Skeletal muscle tissue (tissue), 3 donors: ENCODE measurements at regions not wholly inside any gene's neighbourhood (a gene's known extent, or its start where the extent isn't known, plus 50 kb on each side); places are given as distances from the start of the nearest gene placed in this dataset.

ENCODE experiments used
- H3K27ac ChIP-seq: one replicate; pipeline ENCODE4 v1.7.0; 2013; ENCODE audit warnings: mild to moderate bottlenecking, low read depth, low read length, inconsistent platforms
- H3K27me3 ChIP-seq, 3 donors: one replicate each; pipeline ENCODE4 v1.7.0; 2013; ENCODE audit warnings: low read length in 3 of 3; ENCODE audit not compliant: control insufficient read depth in 3 of 3, insufficient read depth in 3 of 3
- H3K36me3 ChIP-seq, 3 donors: one replicate each; pipeline ENCODE4 v1.7.0; 2013; ENCODE audit warnings: low read length in 3 of 3; ENCODE audit not compliant: control insufficient read depth in 3 of 3, insufficient read depth in 3 of 3
- H3K4me1 ChIP-seq, 3 donors: one replicate each; pipeline ENCODE4 v1.7.0; 2013; ENCODE audit warnings: low read length in 3 of 3, mild to moderate bottlenecking in 3 of 3; ENCODE audit not compliant: control insufficient read depth in 3 of 3, insufficient read depth in 3 of 3
- H3K4me3 ChIP-seq, 3 donors: one replicate each; pipeline ENCODE4 v1.7.0; 2013; ENCODE audit warnings: low read length in 3 of 3
- H3K9ac ChIP-seq, 3 donors: one replicate each; pipeline ENCODE4 v1.7.0; 2013; ENCODE audit warnings: low read length in 3 of 3, mild to moderate bottlenecking in 3 of 3, moderate library complexity in 2 of 3, low read depth in 1 of 3
- H3K9me3 ChIP-seq, 3 donors: one replicate each; pipeline ENCODE4 v1.7.0; 2013; ENCODE audit warnings: low read length in 3 of 3; ENCODE audit not compliant: control insufficient read depth in 3 of 3
- donor health status: Osteomylitis.

- no peak overlapping the region for H3K4me3 ChIP-seq
- H3K27me3 ChIP-seq = no peaks in the 10 kb centered on the region
- peaks cover 0 to 2% (median 0%) of the 10 kb centered on the region in 3 donors for H3K9me3 ChIP-seq
- no peak overlapping the region for H3K27ac ChIP-seq
- no peaks in the 10 kb centered on the region for H3K4me1 ChIP-seq
- H3K36me3 ChIP-seq = no peaks in the 10 kb centered on the region
- no peak overlapping the region for H3K9ac ChIP-seq
Measured at GRCh38 chr3:25863011-25863415, 73.1 kb downstream of the OXSM start.

GRCh38 chr3:25863416-25863959 is 73.6 kb downstream of the OXSM start:
- H3K4me3 ChIP-seq = no peak overlapping the region
- H3K9ac ChIP-seq = no peak overlapping the region
- H3K9me3 ChIP-seq = peaks cover 0 to 2% (median 0%) of the 10 kb centered on the region in 3 donors
- H3K27me3 ChIP-seq = no peaks in the 10 kb centered on the region
- no peaks in the 10 kb centered on the region for H3K4me1 ChIP-seq
- H3K36me3 ChIP-seq = no peaks in the 10 kb centered on the region
- H3K27ac ChIP-seq = no peak overlapping the region

GRCh38 chr3:25870452-25870851 is 80.6 kb downstream of the OXSM start:
- Histone ChIP-seq H3K9me3 (no peaks in the 10 kb centered on the region), H3K36me3 (no peaks in the 10 kb centered on the region), H3K27ac (no peak overlapping the region), H3K4me3 (no peak overlapping the region), H3K9ac (no peak overlapping the region), H3K27me3 (no peaks in the 10 kb centered on the region), H3K4me1 (no peaks in the 10 kb centered on the region)

- no peak overlapping the region for H3K27ac ChIP-seq
- H3K36me3 ChIP-seq = no peaks in the 10 kb centered on the region
- H3K4me1 ChIP-seq = no peaks in the 10 kb centered on the region
- H3K9me3 ChIP-seq = no peaks in the 10 kb centered on the region
- no peak overlapping the region for H3K9ac ChIP-seq
- H3K4me3 ChIP-seq = no peak overlapping the region
- H3K27me3 ChIP-seq = no peaks in the 10 kb centered on the region
Measured at GRCh38 chr3:25872200-25872877, 82.4 kb downstream of the OXSM start.

GRCh38 chr3:25883492-25883891 is 93.6 kb downstream of the OXSM start:
- H3K27ac ChIP-seq = no peak overlapping the region
- H3K27me3 ChIP-seq = no peaks in the 10 kb centered on the region
- H3K9me3 ChIP-seq = no peaks in the 10 kb centered on the region
- H3K36me3 ChIP-seq = no peaks in the 10 kb centered on the region
- H3K4me3 ChIP-seq = no peak overlapping the region
- H3K4me1 ChIP-seq = no peaks in the 10 kb centered on the region
- no peak overlapping the region for H3K9ac ChIP-seq

GRCh38 chr3:25884981-25885380 is 95.1 kb downstream of the OXSM start:
- no peak overlapping the region for H3K4me3 ChIP-seq
- no peaks in the 10 kb centered on the region for H3K9me3 ChIP-seq
- no peaks in the 10 kb centered on the region for H3K36me3 ChIP-seq
- no peak overlapping the region for H3K27ac ChIP-seq
- no peaks in the 10 kb centered on the region for H3K27me3 ChIP-seq
- no peak overlapping the region for H3K9ac ChIP-seq
- H3K4me1 ChIP-seq = no peaks in the 10 kb centered on the region

- H3K36me3 ChIP-seq = no peaks in the 10 kb centered on the region
- no peaks in the 10 kb centered on the region for H3K4me1 ChIP-seq
- H3K9ac ChIP-seq = no peak overlapping the region
- H3K27me3 ChIP-seq = no peaks in the 10 kb centered on the region
- H3K27ac ChIP-seq = no peak overlapping the region
- no peak overlapping the region for H3K4me3 ChIP-seq
- H3K9me3 ChIP-seq = no peaks in the 10 kb centered on the region
Measured at GRCh38 chr3:25885544-25885943, 95.7 kb downstream of the OXSM start.

- no peak overlapping the region for H3K9ac ChIP-seq
- H3K4me1 ChIP-seq = no peaks in the 10 kb centered on the region
- H3K4me3 ChIP-seq = no peak overlapping the region
- H3K9me3 ChIP-seq = no peaks in the 10 kb centered on the region
- no peaks in the 10 kb centered on the region for H3K36me3 ChIP-seq
- H3K27ac ChIP-seq = no peak overlapping the region
- H3K27me3 ChIP-seq = no peaks in the 10 kb centered on the region
Measured at GRCh38 chr3:25887907-25888306, 98.0 kb downstream of the OXSM start.

GRCh38 chr3:25888892-25889524 is 99.1 kb downstream of the OXSM start:
- H3K36me3 ChIP-seq = no peaks in the 10 kb centered on the region
- H3K9ac ChIP-seq = no peak overlapping the region
- no peak overlapping the region for H3K27ac ChIP-seq
- no peaks in the 10 kb centered on the region for H3K4me1 ChIP-seq
- no peaks in the 10 kb centered on the region for H3K27me3 ChIP-seq
- no peaks in the 10 kb centered on the region for H3K9me3 ChIP-seq
- no peak overlapping the region for H3K4me3 ChIP-seq

GRCh38 chr3:25889525-25889917 is 99.6 kb downstream of the OXSM start:
- Histone ChIP-seq H3K27me3 (no peaks in the 10 kb centered on the region), H3K9me3 (no peaks in the 10 kb centered on the region), H3K4me1 (no peaks in the 10 kb centered on the region), H3K9ac (no peak overlapping the region), H3K4me3 (no peak overlapping the region), H3K36me3 (no peaks in the 10 kb centered on the region), H3K27ac (no peak overlapping the region)
